GM21423 (cell line): ENCODE measurements at regions not wholly inside any gene's neighbourhood (a gene's known extent, or its start where the extent isn't known, plus 50 kb on each side); places are given as distances from the start of the nearest gene placed in this dataset.

Experiments used
- ATAC-seq: cut with Tn5 transposase; IDR thresholded peaks from one replicate; pipeline ENCODE4 v1.9.1; 2021; ENCODE audit warnings: mild to moderate bottlenecking, moderate library complexity; ENCODE audit not compliant: unreplicated experiment

GRCh38 chr6:137772541-137773250, 94.4 kb upstream of the TNFAIP3 start:
- no peak for ATAC-seq

- no peak for ATAC-seq
Observed at GRCh38 chr6:137775227-137775626, 91.8 kb upstream of the TNFAIP3 start.

GRCh38 chr6:137775720-137776119, 91.3 kb upstream of the TNFAIP3 start:
- ATAC-seq, result no peak

- no peak for ATAC-seq
Observed at GRCh38 chr6:137776256-137776655, 90.8 kb upstream of the TNFAIP3 start.

GRCh38 chr6:137776786-137777686, 90.0 kb upstream of the TNFAIP3 start:
- ATAC-seq, result no peak

GRCh38 chr6:137777687-137778075, 89.4 kb upstream of the TNFAIP3 start:
- ATAC-seq, result no peak

GRCh38 chr6:137779982-137780381, 87.1 kb upstream of the TNFAIP3 start:
- no peak for ATAC-seq

GRCh38 chr6:137780447-137781034, 86.5 kb upstream of the TNFAIP3 start:
- no peak for ATAC-seq

GRCh38 chr6:137781639-137782038, 85.4 kb upstream of the TNFAIP3 start:
- no peak for ATAC-seq

GRCh38 chr6:137782166-137783039, 84.7 kb upstream of the TNFAIP3 start:
- no peak for ATAC-seq

GRCh38 chr6:137783710-137784109, 83.3 kb upstream of the TNFAIP3 start:
- ATAC-seq, result no peak

- no peak for ATAC-seq
Observed at GRCh38 chr6:137784583-137784982, 82.5 kb upstream of the TNFAIP3 start.

- ATAC-seq, result no peak
Observed at GRCh38 chr6:137787016-137787415, 80.0 kb upstream of the TNFAIP3 start.

- no peak for ATAC-seq
Observed at GRCh38 chr6:137788248-137788647, 78.8 kb upstream of the TNFAIP3 start.

GRCh38 chr6:137791281-137792159, 75.5 kb upstream of the TNFAIP3 start:
- no peak for ATAC-seq

- ATAC-seq, result no peak
Observed at GRCh38 chr6:137792160-137793033, 74.7 kb upstream of the TNFAIP3 start.

- ATAC-seq, result no peak
Observed at GRCh38 chr6:137793805-137794515, 73.1 kb upstream of the TNFAIP3 start.

GRCh38 chr6:137794516-137795201, 72.4 kb upstream of the TNFAIP3 start:
- ATAC-seq, result no peak
